Prostate gland (tissue), 2 donors: ENCODE measurements at regions not wholly inside any gene's neighbourhood (a gene's known extent, or its start where the extent isn't known, plus 50 kb on each side); places are given as distances from the start of the nearest gene placed in this dataset.

Experiments
- POLR2AphosphoS5 ChIP-seq: sonication (generic); formaldehyde crosslinking; IDR thresholded peaks from one replicate; pipeline ENCODE4 v1.6.1; 2017; ENCODE audit warnings: antibody characterized with exemption
- TF ChIP-seq, protein P1 (sequence below), 4 experiments: fragments of 200-600 bp in 2 of 4; fragments of 450-650 bp in 2 of 4; sonication (generic) in 2 of 4; IDR thresholded peaks; 1 replicate in 3 of 4; 2 replicates in 1 of 4; pipeline ENCODE4 v1.5.1; 2016 to 2019; ENCODE audit warnings: antibody characterized with exemption in 4 of 4, mild to moderate bottlenecking in 2 of 4, moderate library complexity in 2 of 4

GRCh38 chr4:81666491-81666890, 194.8 kb upstream of the RASGEF1B start:
- TF ChIP-seq, protein P1, sequence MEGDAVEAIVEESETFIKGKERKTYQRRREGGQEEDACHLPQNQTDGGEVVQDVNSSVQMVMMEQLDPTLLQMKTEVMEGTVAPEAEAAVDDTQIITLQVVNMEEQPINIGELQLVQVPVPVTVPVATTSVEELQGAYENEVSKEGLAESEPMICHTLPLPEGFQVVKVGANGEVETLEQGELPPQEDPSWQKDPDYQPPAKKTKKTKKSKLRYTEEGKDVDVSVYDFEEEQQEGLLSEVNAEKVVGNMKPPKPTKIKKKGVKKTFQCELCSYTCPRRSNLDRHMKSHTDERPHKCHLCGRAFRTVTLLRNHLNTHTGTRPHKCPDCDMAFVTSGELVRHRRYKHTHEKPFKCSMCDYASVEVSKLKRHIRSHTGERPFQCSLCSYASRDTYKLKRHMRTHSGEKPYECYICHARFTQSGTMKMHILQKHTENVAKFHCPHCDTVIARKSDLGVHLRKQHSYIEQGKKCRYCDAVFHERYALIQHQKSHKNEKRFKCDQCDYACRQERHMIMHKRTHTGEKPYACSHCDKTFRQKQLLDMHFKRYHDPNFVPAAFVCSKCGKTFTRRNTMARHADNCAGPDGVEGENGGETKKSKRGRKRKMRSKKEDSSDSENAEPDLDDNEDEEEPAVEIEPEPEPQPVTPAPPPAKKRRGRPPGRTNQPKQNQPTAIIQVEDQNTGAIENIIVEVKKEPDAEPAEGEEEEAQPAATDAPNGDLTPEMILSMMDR (IDR thresholded peaks at IDR 0.05) = no peak
- TF ChIP-seq POLR2AphosphoS5 = no peak
